Amniotic stem cell (primary cell): ENCODE measurements at regions not wholly inside any gene's neighbourhood (a gene's known extent, or its start where the extent isn't known, plus 50 kb on each side); places are given as distances from the start of the nearest gene placed in this dataset.

ENCODE experiments used
- DNase-seq: peaks from one replicate; lab custom pipeline; 2025; lab: John Stamatoyannopoulos, UW

GRCh38 chr14:51307551-51307950, 67.5 kb downstream of the TMX1 start:
- no peak for DNase-seq

DNA sequence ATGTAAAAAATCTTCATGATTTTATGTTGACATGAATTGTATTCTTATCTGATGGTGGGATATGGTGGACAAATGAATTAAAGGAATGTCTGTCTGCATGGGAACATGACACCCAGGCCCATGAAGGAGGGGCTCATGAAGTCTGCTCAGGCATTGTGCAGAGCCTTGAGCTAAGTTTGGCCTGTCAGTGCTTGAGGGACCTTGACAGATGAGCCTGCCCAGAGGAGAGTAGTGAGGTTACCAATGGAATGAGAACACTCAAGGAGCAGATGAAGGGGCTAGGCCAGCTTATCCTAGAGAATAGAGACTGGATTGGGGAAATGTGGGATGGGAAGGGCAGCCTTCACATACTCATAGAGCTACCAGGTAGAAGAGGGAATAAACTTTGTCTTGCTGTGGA, 68.8 kb downstream of the TMX1 start:
- no peak for DNase-seq

DNA sequence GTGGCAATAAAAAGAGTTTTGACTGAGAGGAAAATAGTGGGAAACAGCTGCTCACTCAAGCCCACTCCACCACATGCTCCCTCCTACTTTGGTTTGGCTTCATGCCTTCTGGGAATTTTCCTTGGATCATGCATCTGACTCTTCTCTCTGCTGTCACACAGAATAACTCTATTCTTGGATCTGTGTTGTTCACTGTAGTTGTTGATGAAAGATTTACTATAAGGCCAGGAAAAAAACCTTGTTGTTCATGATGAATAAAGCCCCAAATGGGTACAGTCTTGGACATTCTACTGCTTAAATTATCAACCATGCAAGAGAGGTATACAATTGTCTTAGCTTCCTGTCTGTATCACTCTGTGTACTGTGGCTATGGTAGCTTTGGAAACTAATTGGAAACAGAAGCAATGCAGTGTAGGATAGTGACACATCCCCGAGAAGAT, 70.5 kb downstream of the TMX1 start:
- DNase-seq = no peak

- DNase-seq = no peak
Observed at GRCh38 chr14:51314321-51315015, 74.4 kb downstream of the TMX1 start.

DNA sequence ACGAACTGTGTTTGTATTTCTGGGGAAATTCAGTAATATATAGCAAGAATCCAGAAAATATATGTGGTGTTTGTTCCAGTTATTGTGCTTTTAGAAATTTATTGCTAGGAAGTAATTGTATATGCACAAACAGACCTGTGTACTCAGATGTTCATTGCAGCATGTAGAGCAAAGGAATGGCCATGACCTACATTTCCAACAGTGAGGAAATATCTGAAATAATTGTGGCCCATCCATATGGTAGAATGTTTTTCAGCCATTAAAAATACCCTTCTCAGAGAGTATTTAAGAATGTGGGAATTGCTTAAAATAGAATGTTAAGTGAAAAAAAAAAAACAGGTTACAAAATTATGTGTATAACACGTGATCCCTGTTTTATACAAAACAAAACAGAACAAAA, 77.3 kb downstream of the TMX1 start:
- DNase-seq = no peak

DNA sequence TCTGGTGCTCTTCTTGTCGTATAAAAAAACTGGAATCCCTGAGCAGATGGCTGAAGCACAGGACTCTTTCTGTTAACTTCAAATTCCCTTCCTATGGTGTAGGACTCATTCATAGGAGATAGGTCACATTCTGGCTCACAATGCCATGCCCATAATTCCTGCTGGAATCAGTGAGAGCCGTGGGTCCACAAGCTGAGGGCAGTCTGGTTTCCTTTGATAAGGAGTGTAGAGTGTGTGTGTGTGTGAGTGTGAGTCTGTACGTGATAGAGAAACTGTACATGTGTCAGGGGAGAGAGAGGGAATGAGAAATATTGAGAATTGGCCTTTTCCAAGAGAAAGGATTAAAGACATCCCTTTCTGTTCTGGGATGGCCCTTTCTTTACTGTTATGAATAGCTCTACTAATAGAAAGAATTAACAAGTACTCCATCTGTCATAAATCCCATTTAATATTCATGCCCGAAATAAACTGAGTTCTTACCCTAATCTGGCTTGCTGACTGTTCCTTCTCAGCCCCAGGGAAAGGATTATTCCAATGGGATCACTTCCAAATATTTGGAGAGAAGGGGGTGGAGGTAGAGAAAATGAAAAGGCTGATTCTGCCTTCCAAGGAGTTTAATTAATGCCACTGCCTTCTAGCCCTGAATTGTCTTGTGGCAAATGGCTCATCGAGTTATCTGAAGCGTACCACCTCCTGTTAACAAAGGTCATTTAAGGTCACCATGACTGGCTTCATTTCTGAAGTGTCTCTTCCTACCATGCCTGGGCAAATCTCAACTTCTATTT, 79.0 kb downstream of the TMX1 start:
- DNase-seq = no peak

- DNase-seq = no peak
Observed at GRCh38 chr14:51321036-51321435, 81.0 kb downstream of the TMX1 start.

DNA sequence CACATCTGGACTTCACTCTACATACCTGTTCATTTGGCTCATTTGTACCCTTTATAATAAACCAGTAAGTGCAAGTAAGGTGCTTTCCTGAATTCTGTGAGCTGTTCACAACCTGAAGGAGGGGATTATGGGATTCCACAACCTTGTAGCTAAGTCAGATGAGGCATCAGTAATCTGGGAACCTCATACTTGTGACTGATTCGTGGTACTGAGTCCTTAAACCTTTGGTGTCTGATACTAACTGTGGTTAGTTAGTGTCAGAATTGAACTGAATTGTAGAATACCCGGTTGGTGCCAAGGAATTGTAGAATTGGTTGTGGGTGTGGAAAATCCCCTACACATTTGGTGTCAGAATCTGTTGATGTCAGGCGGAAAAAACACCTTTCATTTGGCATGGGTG, 83.4 kb downstream of the TMX1 start:
- no peak for DNase-seq

DNA sequence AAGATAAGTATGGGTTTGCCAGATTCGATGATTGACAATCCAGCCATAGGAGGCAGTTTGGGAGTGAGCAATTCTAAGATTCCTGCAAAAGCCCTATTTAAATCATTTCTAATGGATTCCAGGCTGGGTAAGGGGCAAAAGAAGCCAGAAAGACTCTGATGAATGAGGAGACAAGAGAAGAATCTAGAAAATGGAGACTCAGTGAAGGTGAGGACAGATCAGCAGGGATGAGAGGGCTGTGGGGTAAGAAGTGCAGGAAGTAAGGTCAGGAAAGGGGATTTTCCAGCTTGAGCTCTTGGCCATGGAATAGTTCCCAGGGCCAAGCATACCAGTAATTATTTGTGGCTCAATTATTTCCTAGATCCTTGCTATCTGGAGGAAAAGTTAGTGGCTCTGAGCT, 87.3 kb downstream of the TMX1 start:
- DNase-seq = no peak

DNA sequence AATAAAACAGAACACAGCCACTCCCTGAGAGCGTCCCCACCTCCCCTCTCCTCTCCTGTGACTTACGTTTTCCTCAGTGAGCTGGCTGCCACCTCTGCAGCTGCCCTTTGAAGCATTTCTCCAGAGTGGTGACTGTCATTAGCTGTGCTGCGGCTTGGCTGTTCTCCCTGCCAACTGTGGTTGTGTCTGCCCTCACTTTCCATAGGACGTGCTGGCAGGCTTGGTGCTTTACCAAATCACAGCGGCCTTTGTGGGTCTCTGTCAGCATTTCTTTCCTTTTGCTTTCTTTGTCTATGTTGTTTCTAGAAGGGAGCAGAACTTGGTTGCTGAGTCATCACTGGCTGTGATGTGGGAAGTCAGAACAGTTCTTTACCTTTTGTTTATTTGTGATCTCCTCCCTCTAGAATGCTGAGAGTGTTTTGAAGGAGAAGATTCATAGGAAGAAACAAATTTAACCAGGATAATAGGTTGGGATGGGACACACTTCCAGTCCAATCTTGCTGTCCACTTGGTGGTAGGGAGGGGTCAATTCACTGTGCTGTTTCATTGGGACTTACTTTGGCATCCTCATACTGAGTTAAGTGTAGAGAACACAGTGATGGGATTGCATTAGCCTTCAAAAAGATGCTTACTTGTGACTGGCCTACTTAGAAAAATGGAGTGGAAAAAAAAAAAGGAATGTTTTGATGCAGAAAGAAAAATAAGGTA, 88.2 kb downstream of the TMX1 start:
- no peak for DNase-seq

GRCh38 chr14:51328772-51329353, 88.8 kb downstream of the TMX1 start:
- no peak for DNase-seq

DNA sequence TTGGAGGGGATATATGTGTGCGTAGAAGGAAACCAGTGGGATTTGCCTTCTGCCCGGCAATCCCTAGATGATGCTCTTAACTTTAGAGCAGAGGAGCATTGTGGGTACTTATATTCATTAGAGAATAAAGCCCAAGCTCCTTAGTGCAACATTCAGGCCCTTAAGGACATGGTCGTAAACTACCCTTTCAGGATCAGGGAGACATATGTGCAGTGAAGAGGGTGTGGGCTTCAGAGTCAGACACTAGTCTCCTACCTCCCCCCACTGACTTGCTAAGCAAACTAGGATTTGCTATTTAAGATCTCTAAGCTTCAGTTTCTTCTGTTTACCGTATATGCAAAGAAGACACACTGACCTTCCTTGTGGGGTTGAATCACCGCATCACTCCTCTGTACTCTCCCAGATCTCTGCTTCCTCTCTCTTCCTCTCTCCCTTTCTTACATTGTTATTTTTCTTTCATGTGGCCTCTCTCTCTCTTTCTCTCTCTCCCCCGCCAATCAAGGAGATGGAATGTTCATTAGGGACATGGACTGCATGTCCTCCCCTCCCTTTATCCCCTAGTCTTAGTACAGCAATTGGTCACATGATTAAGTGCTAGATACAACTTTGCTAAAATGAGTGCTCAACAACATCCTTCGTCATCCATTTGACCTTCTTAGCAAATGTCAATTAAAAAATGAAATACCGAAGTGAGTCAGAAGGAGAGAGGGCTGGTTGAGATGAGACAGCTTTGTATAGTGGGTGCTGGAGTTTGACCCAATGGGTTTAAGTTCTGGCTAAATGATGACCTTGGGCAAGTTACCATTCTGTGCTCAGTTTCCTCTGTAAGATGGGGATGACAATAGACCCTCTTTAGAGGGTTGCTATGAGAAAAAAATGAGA, 91.7 kb downstream of the TMX1 start:
- no peak for DNase-seq

DNA sequence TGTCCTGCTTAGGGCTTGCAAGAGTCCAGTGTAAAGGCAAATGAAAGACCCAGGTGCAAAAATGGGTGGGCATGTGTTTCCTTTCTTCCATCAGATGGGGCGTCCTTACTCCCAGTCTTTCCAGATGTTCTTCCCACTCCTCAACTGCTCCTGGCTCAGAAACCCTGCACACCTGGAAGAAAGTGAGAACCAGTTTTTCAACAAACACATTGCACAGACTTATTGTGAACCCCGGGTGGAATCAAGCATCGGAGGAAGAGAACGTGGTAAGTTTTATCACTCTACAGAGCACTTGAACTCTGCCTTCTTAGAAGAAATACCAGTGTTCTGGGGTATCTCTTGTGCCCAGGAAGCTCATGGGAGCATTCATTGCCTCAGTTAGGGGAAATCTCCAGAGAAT, 93.3 kb downstream of the TMX1 start:
- no peak for DNase-seq

GRCh38 chr14:51333901-51334521, 94.0 kb downstream of the TMX1 start:
- DNase-seq = no peak

DNA sequence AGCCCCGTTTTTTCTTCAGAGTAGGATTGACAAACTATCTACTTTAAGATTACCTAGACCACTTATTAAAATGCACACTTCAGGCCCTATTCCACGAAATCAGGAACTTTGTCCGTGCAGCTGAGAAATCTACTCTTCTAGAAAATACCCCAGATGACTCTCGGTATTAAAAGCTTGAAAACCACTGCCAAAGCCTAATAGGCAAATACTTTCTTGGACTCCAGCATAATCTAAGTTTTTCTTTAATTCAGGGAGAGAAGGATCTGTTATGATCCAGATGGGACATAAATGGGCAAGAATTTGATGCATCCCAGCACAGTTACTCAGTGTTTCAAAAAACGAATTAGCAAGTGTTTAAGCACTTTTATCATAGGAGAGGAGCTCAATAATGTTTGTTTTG, 94.5 kb downstream of the TMX1 start:
- no peak for DNase-seq

DNA sequence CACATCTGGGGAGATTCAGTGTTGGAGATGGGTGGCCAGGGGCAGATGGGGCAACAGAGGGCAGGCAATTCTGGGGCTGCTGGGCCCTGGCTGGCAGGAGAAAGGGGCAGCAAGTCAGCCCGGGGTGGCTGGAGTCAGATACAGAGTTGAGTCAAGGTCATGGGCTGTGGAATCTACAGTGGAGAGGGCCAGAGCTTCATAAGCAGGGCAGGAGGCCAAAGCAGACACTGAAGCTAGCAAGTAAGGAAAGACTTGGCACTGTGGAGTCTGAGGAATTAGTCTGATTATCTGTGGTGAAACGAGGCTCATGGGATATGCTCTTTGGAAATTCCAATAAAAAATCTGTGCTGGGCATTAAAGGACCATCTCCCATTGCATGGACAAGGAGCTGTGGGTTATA, 95.5 kb downstream of the TMX1 start:
- no peak for DNase-seq

GRCh38 chr14:51335961-51336723, 96.1 kb downstream of the TMX1 start:
- no peak for DNase-seq

- no peak for DNase-seq
Observed at GRCh38 chr14:51336734-51337133, 96.7 kb downstream of the TMX1 start.

DNA sequence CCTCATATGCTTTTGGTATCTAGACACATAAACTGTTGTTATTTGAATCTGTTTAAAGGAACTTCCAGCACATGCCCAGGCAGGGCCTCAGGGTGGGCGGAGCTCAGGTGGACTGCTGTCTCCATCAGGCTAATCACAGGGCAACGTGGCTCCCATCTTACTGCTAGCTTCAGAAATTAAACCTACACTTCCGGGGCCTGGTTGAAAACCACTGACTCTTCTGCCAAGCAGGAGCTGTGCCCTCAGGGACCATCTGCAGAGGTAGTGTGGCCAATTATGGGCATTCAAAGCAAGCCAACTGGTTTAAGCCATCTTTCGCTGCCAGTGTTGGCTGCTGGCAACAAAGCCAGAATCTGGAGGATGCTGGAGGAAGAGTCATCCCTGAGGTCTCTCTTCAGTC, 97.5 kb downstream of the TMX1 start:
- no peak for DNase-seq

DNA sequence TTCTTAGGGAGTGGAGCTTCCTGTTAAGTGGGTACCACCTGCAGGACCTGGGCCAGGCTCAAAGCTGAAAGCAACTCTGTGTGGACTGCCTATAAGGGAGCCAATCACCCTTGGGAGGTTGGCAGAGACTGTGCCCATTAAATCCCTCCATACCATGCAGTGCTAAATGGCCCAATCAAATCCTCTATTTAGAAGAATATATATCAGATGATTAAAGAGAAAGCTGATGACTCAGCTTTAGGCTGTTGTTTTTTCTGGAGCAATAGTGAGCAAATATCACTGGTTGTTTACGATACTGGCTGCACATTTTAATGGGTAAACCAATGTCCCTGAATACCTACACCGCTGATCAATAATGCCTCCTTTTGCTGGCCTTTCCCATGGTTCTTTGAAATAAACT, 101.3 kb downstream of the TMX1 start:
- no peak for DNase-seq
